Small intestine (tissue), 7 donors: ENCODE measurements at regions not wholly inside any gene's neighbourhood (a gene's known extent, or its start where the extent isn't known, plus 50 kb on each side); places are given as distances from the start of the nearest gene placed in this dataset.
"Not testable (repeated sequence)": the region's sequence is repeated elsewhere in the genome, so short reads cannot be mapped to it uniquely, and the experiment has no call there.

Experiments
- DNase-seq, 2 donors: peaks; one replicate each; pipeline versions ENCODE4 v3.0.0 to v3.0.0-alpha.2; 2013
- FAIRE-seq: peaks from 2 replicates; lab custom pipeline; 2012; peaks lifted over from hg19 to GRCh38; lab: Jason Lieb, UNC
- H3K27ac ChIP-seq, 3 donors: one replicate each; pipeline ENCODE4 v1.5.1; 2013; ENCODE audit warnings: low read length in 2 of 3, mild to moderate bottlenecking in 2 of 3, control low read depth in 1 of 3, inconsistent platforms in 1 of 3, low read depth in 1 of 3, moderate library complexity in 1 of 3
- H3K27me3 ChIP-seq, 3 donors: one replicate each; pipeline ENCODE4 v1.6.1; 2013; ENCODE audit warnings: low read length in 3 of 3, inconsistent platforms in 1 of 3; ENCODE audit not compliant: control insufficient read depth in 3 of 3, insufficient read depth in 3 of 3
- H3K36me3 ChIP-seq, 3 donors: one replicate each; pipeline ENCODE4 v1.6.1; 2013; ENCODE audit warnings: low read length in 3 of 3, inconsistent platforms in 1 of 3, low read depth in 1 of 3, mild to moderate bottlenecking in 1 of 3, moderate library complexity in 1 of 3; ENCODE audit not compliant: control insufficient read depth in 3 of 3, insufficient read depth in 2 of 3
- H3K4me1 ChIP-seq, 3 donors: one replicate each; pipeline ENCODE4 v1.6.1; 2013; ENCODE audit warnings: low read length in 2 of 3, inconsistent platforms in 1 of 3, low read depth in 1 of 3, mild to moderate bottlenecking in 1 of 3, moderate library complexity in 1 of 3; ENCODE audit not compliant: control insufficient read depth in 3 of 3, insufficient read depth in 2 of 3
- H3K4me3 ChIP-seq, 3 donors: one replicate each; pipeline ENCODE4 v1.5.1; 2013; ENCODE audit warnings: low read length in 3 of 3, control low read depth in 1 of 3, inconsistent platforms in 1 of 3, low read depth in 1 of 3, mild to moderate bottlenecking in 1 of 3, moderate library complexity in 1 of 3
- H3K9me3 ChIP-seq, 2 donors: one replicate each; pipeline ENCODE4 v1.6.1; 2013; ENCODE audit warnings: low read depth in 1 of 2, low read length in 1 of 2; ENCODE audit not compliant: control insufficient read depth in 2 of 2, insufficient read depth in 1 of 2
- WGBS, 3 donors: extraction: QIAGEN DNeasy Blood & Tissue Kit; methylation state at CpG; one replicate each; pipeline ENCODE4 v1.1.7; 2013; 5-methylcytosine and 5-hydroxymethylcytosine counted together
- donor health status: healthy with polysubstance abuse.
- donor health status: control.
- donor health status: control.
- donor health status: Bipolar disorder and iron deficiency.
- donor health status: healthy.

DNA sequence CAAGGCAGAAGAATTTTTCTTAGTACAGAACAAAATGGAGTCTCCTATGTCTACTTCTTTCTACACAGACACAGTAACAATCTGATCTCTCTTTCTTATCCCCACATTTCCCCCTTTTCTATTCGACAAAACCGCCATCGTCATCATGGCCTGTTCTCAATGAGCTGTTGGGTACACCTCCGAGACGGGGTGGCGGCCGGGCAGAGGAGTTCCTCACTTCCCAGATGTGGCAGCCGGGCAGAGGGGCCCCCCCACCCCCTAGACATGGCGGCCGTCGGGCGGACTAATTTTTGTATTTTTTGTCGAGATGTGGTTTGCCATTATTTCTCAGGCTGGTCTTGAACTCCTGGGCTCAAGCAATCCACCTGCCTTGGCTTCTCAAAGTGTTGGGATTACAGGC is 198.4 kb upstream of the PELI2 start:
- H3K36me3 ChIP-seq, H3K27me3 ChIP-seq, H3K4me3 ChIP-seq, H3K27ac ChIP-seq, DNase-seq, H3K9me3 ChIP-seq, H3K4me1 ChIP-seq, FAIRE-seq: not testable (repeated sequence)
- 92 to 96% (median 94%) methylated on average over 13 of the region's 13 CpGs for WGBS, 3 donors

DNA sequence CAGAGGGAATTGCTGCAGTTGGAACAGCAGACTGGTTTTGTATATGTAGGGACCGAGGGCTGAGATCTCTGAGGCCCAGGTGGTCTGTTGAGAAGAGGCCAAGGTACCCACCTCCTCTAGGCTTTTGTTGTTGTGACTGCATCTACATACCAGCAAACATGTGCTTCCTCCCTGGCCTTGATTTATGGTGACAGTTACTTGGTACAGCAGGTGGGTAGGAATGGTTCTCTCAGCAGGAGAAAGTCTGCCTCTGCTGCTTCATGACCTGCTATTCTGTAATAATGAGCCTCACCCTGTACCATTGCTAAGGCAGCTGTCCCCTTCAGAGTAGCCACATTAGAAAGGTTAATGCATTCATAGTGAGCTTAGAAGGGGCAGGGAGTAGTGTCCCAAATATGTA is 196.7 kb upstream of the PELI2 start:
- H3K4me3 ChIP-seq: no peak overlapping the region
- DNase-seq (no peak), FAIRE-seq (no peak)
- no peaks in the 10 kb centered on the region for H3K27me3 ChIP-seq
- H3K36me3 ChIP-seq: no peaks in the 10 kb centered on the region
- H3K9me3 ChIP-seq: peaks cover 0 to 3% of the 10 kb centered on the region in 2 donors
- H3K27ac ChIP-seq: no peak overlapping the region
- WGBS, 3 donors: 69 to 77% (median 70%) methylated on average over 1 of the region's 1 CpG
- H3K4me1 ChIP-seq: peaks cover 0 to 16% (median 0%) of the 10 kb centered on the region in 3 donors

DNA sequence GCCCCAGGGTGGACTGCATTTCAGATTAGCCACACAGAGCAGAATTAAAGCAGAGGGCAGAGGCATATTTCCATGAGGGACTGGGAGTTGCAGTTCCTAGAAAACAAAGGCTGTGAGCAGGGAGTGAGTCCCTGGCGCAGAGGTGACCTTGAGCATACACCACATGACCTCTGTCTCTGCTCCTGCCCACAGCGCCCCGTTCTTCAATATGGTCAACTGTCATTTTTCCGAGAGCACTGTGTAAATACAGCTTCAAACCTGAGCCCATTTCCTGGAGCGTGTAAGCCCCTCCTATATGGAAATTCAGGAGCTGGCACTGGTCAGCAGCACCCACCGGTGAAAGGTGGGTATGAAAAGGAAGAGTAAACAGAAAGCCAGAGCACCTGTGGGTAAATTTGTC is 192.2 kb upstream of the PELI2 start:
- DNase-seq: peak in 1 of 2 donors; percentile 60
- H3K27me3 ChIP-seq: no peaks in the 10 kb centered on the region
- peaks cover 0 to 3% of the 10 kb centered on the region in 2 donors for H3K9me3 ChIP-seq
- no peaks in the 10 kb centered on the region for H3K36me3 ChIP-seq
- 25 to 55% (median 51%) methylated on average over 6 of the region's 6 CpGs for WGBS, 3 donors
- no peak for FAIRE-seq
- peaks cover 0 to 38% (median 2%) of the 10 kb centered on the region in 3 donors for H3K4me1 ChIP-seq
- H3K27ac ChIP-seq: peak overlapping the region in 1 of 3 donors; percentile 77
- no peak overlapping the region for H3K4me3 ChIP-seq

DNA sequence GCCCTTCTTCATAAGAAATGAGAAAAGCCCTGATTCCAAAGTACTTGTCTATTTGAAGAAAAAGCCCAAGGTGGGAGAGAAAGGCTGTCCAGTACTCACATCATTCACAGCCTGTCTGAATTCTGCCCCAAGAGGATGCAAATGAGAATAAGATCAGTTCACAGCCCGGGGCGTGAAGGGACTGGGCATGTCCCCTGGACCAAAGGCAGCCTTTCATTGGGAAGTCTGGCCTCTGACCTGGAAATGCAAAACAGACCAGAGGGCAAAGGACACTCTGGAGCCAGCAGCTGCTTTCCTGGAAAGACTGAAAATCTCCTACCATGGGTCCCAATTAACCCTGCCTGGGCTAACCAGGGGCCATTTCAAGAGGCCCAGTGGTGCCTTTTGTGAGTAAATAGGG is 191.2 kb upstream of the PELI2 start:
- WGBS, 3 donors: 30 to 56% (median 37%) methylated on average over 2 of the region's 2 CpGs
- H3K4me1 ChIP-seq: peaks cover 0 to 38% (median 2%) of the 10 kb centered on the region in 3 donors
- no peak for FAIRE-seq
- H3K27ac ChIP-seq: peak overlapping the region in 1 of 3 donors; percentile 77
- no peak overlapping the region for H3K4me3 ChIP-seq
- H3K36me3 ChIP-seq: no peaks in the 10 kb centered on the region
- peaks cover 0 to 3% of the 10 kb centered on the region in 2 donors for H3K9me3 ChIP-seq
- DNase-seq: peak; percentile 40 to 53
- H3K27me3 ChIP-seq: no peaks in the 10 kb centered on the region

DNA sequence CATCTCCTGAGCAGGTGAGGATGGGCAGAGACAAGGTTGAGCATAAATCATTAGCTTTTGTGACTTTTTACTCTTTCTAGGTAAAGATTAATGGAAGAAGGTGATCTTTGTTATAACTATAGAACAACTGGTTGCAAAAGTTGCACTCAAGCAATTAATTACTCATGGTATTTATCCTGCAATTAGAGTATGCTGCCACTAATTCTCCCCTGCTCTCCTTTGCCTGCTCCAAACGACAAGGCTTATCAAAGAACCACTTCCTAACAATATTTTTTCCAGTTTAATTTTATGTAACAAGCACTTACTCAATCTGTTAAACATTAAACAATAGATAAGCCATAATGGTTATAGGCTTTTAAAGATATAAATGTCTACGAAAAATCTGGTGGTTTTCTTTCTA is 189.9 kb upstream of the PELI2 start:
- no peaks in the 10 kb centered on the region for H3K27me3 ChIP-seq
- DNase-seq (peak; percentile 78 to 89), FAIRE-seq (peak; percentile 97)
- H3K27ac ChIP-seq: peak overlapping the region in 2 of 3 donors; percentile 45 to 77
- H3K4me3 ChIP-seq: no peak overlapping the region
- WGBS, 3 donors: 5 to 40% (median 17%) methylated on average over 2 of the region's 2 CpGs
- peaks cover 0 to 38% (median 2%) of the 10 kb centered on the region in 3 donors for H3K4me1 ChIP-seq
- peaks cover 0 to 3% of the 10 kb centered on the region in 2 donors for H3K9me3 ChIP-seq
- no peaks in the 10 kb centered on the region for H3K36me3 ChIP-seq

DNA sequence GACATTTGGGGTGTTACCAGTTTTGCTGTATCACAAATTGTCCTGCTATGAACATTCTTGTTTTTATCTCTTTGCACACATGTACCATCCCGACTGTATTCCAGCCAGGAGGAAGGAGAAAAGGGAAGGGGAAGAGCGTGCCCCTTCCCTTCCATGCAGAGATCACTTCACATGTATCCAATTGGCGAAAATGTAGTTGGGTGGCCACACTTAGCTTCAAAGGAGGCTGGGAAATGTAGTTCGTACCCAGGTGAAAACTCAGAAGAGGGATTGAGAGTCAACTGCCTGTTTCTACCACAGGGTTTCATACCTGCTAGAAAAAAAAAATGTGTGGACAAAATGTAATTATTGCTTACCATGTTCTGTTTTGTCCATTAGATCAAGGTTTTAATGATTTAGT is 189.1 kb upstream of the PELI2 start:
- H3K9me3 ChIP-seq: peaks cover 0 to 11% of the 10 kb centered on the region in 2 donors
- H3K4me1 ChIP-seq: peaks cover 0 to 38% (median 2%) of the 10 kb centered on the region in 3 donors
- no peaks in the 10 kb centered on the region for H3K27me3 ChIP-seq
- no peaks in the 10 kb centered on the region for H3K36me3 ChIP-seq
- FAIRE-seq (no peak), DNase-seq (peak in 1 of 2 donors; percentile 27)
- WGBS, 3 donors: 56 to 59% (median 57%) methylated on average over 4 of the region's 4 CpGs
- no peak overlapping the region for H3K4me3 ChIP-seq
- peak overlapping the region in 1 of 3 donors; percentile 31 for H3K27ac ChIP-seq

DNA sequence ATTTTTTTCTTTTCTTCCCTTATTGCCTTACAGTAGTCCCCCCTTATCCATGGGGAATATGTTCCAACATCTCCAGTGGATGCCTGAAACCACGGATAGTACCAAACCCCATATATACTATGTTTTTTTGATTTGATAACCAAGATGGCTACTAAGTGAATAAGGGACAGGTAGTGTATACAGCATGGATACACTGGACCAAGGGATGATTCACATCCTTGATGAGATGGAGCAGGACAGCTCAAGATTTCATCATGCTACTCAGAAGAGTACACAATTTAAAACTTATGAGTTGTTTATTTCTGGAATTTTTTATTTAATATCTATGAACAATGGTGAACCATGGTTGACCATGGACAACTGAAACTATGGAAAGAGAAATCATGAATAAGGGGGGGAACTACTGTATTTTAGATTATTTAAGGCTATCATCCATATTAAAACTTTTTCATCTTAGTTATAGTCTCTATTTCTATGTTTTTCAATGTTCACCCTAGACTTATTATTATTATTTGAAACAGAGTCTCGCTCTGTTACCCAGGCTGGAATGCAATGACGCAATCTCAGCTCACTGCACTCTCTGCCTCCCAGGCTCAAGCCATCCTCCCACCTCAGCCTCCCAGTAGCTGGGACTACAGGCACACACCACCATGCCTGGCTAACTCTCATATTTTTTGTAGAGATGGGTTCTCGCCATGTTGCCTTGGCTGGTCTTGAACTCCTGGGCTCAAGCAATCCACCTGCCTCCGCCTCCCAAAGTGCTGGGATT is 188.0 kb upstream of the PELI2 start:
- no peak for FAIRE-seq
- 86 to 89% (median 86%) methylated on average over 5 of the region's 5 CpGs for WGBS, 3 donors

DNA sequence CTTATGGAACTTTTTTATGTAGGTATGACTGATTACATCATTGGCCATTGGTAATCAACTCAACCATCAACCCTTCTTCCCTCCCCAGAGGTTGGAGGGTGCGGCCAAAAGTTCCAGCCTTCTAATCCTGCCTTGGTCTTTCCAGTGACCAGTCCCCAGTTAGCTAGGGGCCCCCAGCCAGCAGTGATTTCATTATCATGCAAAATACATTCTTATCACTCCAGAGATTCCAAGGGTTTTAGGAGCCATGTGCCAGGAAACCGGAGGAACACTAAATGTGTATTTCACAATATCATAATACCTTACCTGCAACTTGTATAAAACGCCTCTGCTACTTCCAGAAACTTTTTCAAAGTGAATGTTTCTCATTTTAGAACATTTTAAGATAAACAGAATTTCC is 181.5 kb upstream of the PELI2 start:
- peaks cover 0 to 32% of the 10 kb centered on the region in 2 donors for H3K9me3 ChIP-seq
- peak in 1 of 2 donors; percentile 19 for DNase-seq
- no peak overlapping the region for H3K4me3 ChIP-seq
- no peak for FAIRE-seq
- no peaks in the 10 kb centered on the region for H3K27me3 ChIP-seq
- 50 to 65% (median 54%) methylated on average over 3 of the region's 3 CpGs for WGBS, 3 donors
- peaks cover 0 to 15% (median 4%) of the 10 kb centered on the region in 3 donors for H3K4me1 ChIP-seq
- no peak overlapping the region for H3K27ac ChIP-seq
- no peaks in the 10 kb centered on the region for H3K36me3 ChIP-seq

More for the DNA sequence above, 188.0 kb upstream of the PELI2 start:
- Histone ChIP-seq H3K36me3 (no peaks in the 10 kb centered on the region), H3K4me1 (peaks cover 0 to 36% (median 2%) of the 10 kb centered on the region in 3 donors), H3K27me3 (no peaks in the 10 kb centered on the region), H3K9me3 (peaks cover 0 to 18% of the 10 kb centered on the region in 2 donors), H3K27ac (no peak overlapping the region), H3K4me3 (no peak overlapping the region)
- no peak for DNase-seq
